DOHH2 (cell line): ENCODE measurements at regions not wholly inside any gene's neighbourhood (a gene's known extent, or its start where the extent isn't known, plus 50 kb on each side); places are given as distances from the start of the nearest gene placed in this dataset.

Source experiments
- H3F3A ChIP-seq: fragments of 200-600 bp; sonication (generic), shearing (Covaris generic); 2 replicates; pipeline ENCODE4 v1.6.0; 2016; ENCODE audit warnings: antibody characterized with exemption, mild to moderate bottlenecking; ENCODE audit not compliant: control insufficient read depth, insufficient read depth
- H3K27ac ChIP-seq: fragments of 200-600 bp; sonication (generic); 2 replicates; pipeline ENCODE4 v1.5.1; 2014; ENCODE audit warnings: low read depth, mild to moderate bottlenecking, low read length, moderate library complexity
- H3K27me3 ChIP-seq: fragments of 200-600 bp; sonication (generic); 2 replicates; pipeline ENCODE4 v1.6.1; 2014; ENCODE audit warnings: mild to moderate bottlenecking, low read length, mixed read lengths; ENCODE audit not compliant: control insufficient read depth
- H3K36me3 ChIP-seq: fragments of 200-600 bp; sonication (generic); 2 replicates; pipeline ENCODE4 v1.6.1; 2014; ENCODE audit warnings: mild to moderate bottlenecking, low read length, moderate library complexity, mixed read lengths; ENCODE audit not compliant: control insufficient read depth
- H3K4me1 ChIP-seq: fragments of 200-600 bp; sonication (generic); 2 replicates; pipeline ENCODE4 v1.6.1; 2014; ENCODE audit warnings: mild to moderate bottlenecking, low read length, mixed read lengths; ENCODE audit not compliant: control insufficient read depth
- H3K4me2 ChIP-seq: fragments of 200-600 bp; sonication (generic); 2 replicates; pipeline ENCODE4 v1.6.0; 2014; ENCODE audit warnings: mild to moderate bottlenecking, low read length, moderate library complexity
- H3K4me3 ChIP-seq: fragments of 200-600 bp; sonication (generic); 2 replicates; pipeline ENCODE4 v1.5.1; 2014; ENCODE audit warnings: mild to moderate bottlenecking, low read length, mixed read lengths
- H3K79me2 ChIP-seq: fragments of 200-600 bp; sonication (generic); 2 replicates; pipeline ENCODE4 v1.6.1; 2014; ENCODE audit warnings: mild to moderate bottlenecking, low read length, mixed read lengths; ENCODE audit not compliant: control insufficient read depth
- H3K9me2 ChIP-seq: fragments of 200-600 bp; sonication (generic); replicated peaks from 2 replicates; pipeline ENCODE4 v1.6.1; 2014; ENCODE audit warnings: mild to moderate bottlenecking, low read length, mixed read lengths; ENCODE audit not compliant: control insufficient read depth
- H3K9me3 ChIP-seq: fragments of 200-600 bp; sonication (generic); 2 replicates; pipeline ENCODE4 v1.6.1; 2014; ENCODE audit warnings: antibody characterized with exemption, low read length, mixed read lengths; ENCODE audit not compliant: control insufficient read depth, insufficient read depth
- H4K20me1 ChIP-seq: fragments of 200-600 bp; sonication (generic); 2 replicates; pipeline ENCODE4 v1.6.0; 2014; ENCODE audit warnings: low read depth, mild to moderate bottlenecking, antibody characterized with exemption, low read length, moderate library complexity; ENCODE audit not compliant: control insufficient read depth, insufficient read depth
- CTCF ChIP-seq: fragments of 200-600 bp; sonication (generic); IDR thresholded peaks from one replicate; pipeline ENCODE4 v1.5.1; 2014; ENCODE audit warnings: antibody characterized with exemption, mild to moderate bottlenecking, low read depth, low read length; ENCODE audit not compliant: poor library complexity, severe bottlenecking
- EZH2phosphoT487 ChIP-seq: fragments of 200-600 bp; sonication (generic); IDR thresholded peaks from 2 replicates; pipeline ENCODE4 v1.6.1; 2017; ENCODE audit warnings: borderline replicate concordance, mild to moderate bottlenecking, antibody characterized with exemption, low read length, moderate library complexity, mixed read lengths

- Histone ChIP-seq H3K9me3 (no peaks in the 10 kb centered on the region), H3K27me3 (no peaks in the 10 kb centered on the region), H3K4me1 (no peaks in the 10 kb centered on the region), H3K4me2 (no peak overlapping the region), H3K79me2 (no peaks in the 10 kb centered on the region), H3K9me2 (no peaks in the 10 kb centered on the region), H3K4me3 (no peak overlapping the region), H3F3A (no peaks in the 10 kb centered on the region), H3K36me3 (no peaks in the 10 kb centered on the region), H3K27ac (no peak overlapping the region), H4K20me1 (no peaks in the 10 kb centered on the region)
- TF ChIP-seq CTCF (no peak), EZH2phosphoT487 (no peak)
Observed at GRCh38 chr12:127781336-127781735, 485.6 kb upstream of the TMEM132C start.

GRCh38 chr12:127785540-127785939 is 481.4 kb upstream of the TMEM132C start:
- Histone ChIP-seq H3K79me2 (no peaks in the 10 kb centered on the region), H3K9me3 (no peaks in the 10 kb centered on the region), H3K4me3 (no peak overlapping the region), H3K27me3 (no peaks in the 10 kb centered on the region), H4K20me1 (no peaks in the 10 kb centered on the region), H3K27ac (no peak overlapping the region), H3K4me1 (no peaks in the 10 kb centered on the region), H3F3A (no peaks in the 10 kb centered on the region), H3K9me2 (no peaks in the 10 kb centered on the region), H3K4me2 (no peak overlapping the region), H3K36me3 (no peaks in the 10 kb centered on the region)
- no peak for TF ChIP-seq CTCF
- no peak for TF ChIP-seq EZH2phosphoT487

- Histone ChIP-seq H4K20me1 (no peaks in the 10 kb centered on the region), H3K4me2 (no peak overlapping the region), H3K4me3 (no peak overlapping the region), H3K4me1 (no peaks in the 10 kb centered on the region), H3F3A (no peaks in the 10 kb centered on the region), H3K9me3 (no peaks in the 10 kb centered on the region), H3K36me3 (no peaks in the 10 kb centered on the region), H3K79me2 (no peaks in the 10 kb centered on the region), H3K9me2 (no peaks in the 10 kb centered on the region), H3K27ac (no peak overlapping the region), H3K27me3 (no peaks in the 10 kb centered on the region)
- TF ChIP-seq CTCF (no peak), EZH2phosphoT487 (no peak)
Observed at GRCh38 chr12:127785986-127786590, 480.9 kb upstream of the TMEM132C start.
